ENCODE measurements at regions not wholly inside any gene's neighbourhood (a gene's known extent, or its start where the extent isn't known, plus 50 kb on each side); places are given as distances from the start of the nearest gene placed in this dataset.

DNA sequence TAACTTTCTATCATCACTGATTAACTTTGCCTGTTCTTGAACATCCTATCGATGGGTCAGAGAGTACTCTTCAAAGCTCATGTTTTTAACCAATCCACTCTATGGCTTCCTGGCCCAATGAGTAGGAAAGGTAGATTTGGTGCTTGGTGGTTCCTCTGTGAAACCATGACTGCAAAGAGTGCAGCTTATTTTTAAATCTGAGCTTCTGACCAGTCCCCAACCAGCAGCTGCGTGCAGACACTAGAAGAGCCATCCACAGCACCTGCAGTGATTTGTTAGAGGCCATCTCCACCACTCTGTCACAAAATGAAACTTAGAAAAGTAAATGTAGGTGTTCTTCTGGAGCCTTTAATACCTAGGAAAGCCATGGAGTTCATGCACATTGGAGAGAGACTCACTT is 107.3 kb upstream of the WWC1 start:
- Histone ChIP-seq H3K9me3 (ENCODE audit: control insufficient read depth in 5 of 5, low read length in 5 of 5) (no peaks in the 10 kb centered on the region), H3K27ac (ENCODE audit: low read depth, low read length) (no peak overlapping the region), H3K27me3 (ENCODE audit: control insufficient read depth in 5 of 5, insufficient read depth in 4 of 5, low read length in 5 of 5) (no peaks in the 10 kb centered on the region)

DNA sequence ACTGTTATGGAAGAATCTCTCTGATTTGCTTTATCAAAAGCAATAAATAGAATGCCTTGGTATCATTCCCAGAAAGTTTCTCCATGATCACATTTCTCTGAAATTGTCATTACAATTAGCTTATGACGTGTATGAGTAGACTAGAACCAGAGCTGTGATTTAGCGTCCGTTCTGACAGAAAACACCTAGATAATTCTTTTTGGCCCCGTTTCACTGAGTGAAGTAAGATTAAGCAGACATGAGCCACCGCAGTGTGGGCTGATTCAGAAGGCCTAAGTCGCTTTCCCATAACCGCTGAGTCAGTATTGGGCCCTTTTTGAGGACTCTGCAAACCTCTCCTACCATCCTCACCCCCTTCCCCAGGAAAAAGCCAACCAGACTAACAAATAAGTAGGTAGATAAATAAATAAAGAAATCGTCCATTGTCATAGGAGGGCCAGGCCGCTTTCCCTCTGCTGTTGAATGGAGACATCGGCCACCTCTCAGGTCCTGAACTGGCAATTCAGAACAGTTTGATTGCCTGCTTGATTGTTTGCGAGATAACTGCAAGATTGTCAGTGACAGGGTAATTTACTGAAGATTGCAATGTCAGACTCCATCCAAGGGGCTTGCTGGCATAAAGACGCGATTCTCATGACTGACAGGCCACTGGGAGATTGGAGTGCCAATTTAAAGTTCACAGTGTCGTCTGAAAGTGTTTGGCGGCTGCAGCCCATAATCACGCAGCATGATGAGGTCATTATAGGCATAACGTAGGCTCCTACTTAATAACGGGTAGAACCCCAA is 105.0 kb upstream of the WWC1 start:
- no peaks in the 10 kb centered on the region for H3K27me3 ChIP-seq (ENCODE audit: control insufficient read depth in 5 of 5, insufficient read depth in 4 of 5, low read length in 5 of 5)
- no peak overlapping the region for H3K27ac ChIP-seq (ENCODE audit: low read depth, low read length)
- no peak overlapping the region for H3K9ac ChIP-seq (ENCODE audit: low read length in 5 of 5)
- H3K36me3 ChIP-seq (ENCODE audit: control insufficient read depth in 5 of 5, insufficient read depth in 5 of 5, low read length in 5 of 5): no peaks in the 10 kb centered on the region
- no peaks in the 10 kb centered on the region for H3K9me3 ChIP-seq (ENCODE audit: control insufficient read depth in 5 of 5, low read length in 5 of 5)
- H3K4me3 ChIP-seq (ENCODE audit: low read depth in 1 of 5, low read length in 5 of 5): no peak overlapping the region
- H3K4me1 ChIP-seq (ENCODE audit: control insufficient read depth in 5 of 5, insufficient read depth in 5 of 5, low read length in 5 of 5): no peaks in the 10 kb centered on the region

More for the DNA sequence above, 107.3 kb upstream of the WWC1 start:
- H3K36me3 ChIP-seq (ENCODE audit: control insufficient read depth in 5 of 5, insufficient read depth in 5 of 5, low read length in 5 of 5): no peaks in the 10 kb centered on the region
- no peak overlapping the region for H3K9ac ChIP-seq (ENCODE audit: low read length in 5 of 5)
- no peak overlapping the region for H3K4me3 ChIP-seq (ENCODE audit: low read depth in 1 of 5, low read length in 5 of 5)
- no peaks in the 10 kb centered on the region for H3K4me1 ChIP-seq (ENCODE audit: control insufficient read depth in 5 of 5, insufficient read depth in 5 of 5, low read length in 5 of 5)

DNA sequence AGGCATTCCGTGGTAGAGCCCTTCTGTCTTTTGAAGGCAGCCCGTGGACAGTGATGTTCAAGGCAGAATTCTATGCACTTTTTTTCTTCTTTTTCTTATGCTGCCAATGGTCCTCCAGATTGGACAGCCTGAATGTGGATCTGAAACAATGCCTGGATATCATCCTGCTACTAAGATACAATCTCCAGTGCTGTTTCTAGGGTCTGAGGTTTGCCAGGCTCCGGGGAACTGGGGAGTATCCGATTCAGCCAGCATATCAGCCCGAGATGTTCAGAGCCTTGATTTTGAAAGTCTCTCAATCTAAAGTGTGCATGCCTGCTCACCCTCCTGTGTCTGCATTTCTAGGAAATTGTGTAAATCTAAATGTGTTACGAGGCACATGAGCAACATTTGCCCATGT is 103.8 kb upstream of the WWC1 start:
- H3K4me1 ChIP-seq (ENCODE audit: control insufficient read depth in 5 of 5, insufficient read depth in 5 of 5, low read length in 5 of 5): no peaks in the 10 kb centered on the region
- H3K27me3 ChIP-seq (ENCODE audit: control insufficient read depth in 5 of 5, insufficient read depth in 4 of 5, low read length in 5 of 5): no peaks in the 10 kb centered on the region
- no peak overlapping the region for H3K9ac ChIP-seq (ENCODE audit: low read length in 5 of 5)
- H3K36me3 ChIP-seq (ENCODE audit: control insufficient read depth in 5 of 5, insufficient read depth in 5 of 5, low read length in 5 of 5): no peaks in the 10 kb centered on the region
- no peaks in the 10 kb centered on the region for H3K9me3 ChIP-seq (ENCODE audit: control insufficient read depth in 5 of 5, low read length in 5 of 5)
- H3K27ac ChIP-seq (ENCODE audit: low read depth, low read length): no peak overlapping the region
- H3K4me3 ChIP-seq (ENCODE audit: low read depth in 1 of 5, low read length in 5 of 5): no peak overlapping the region

DNA sequence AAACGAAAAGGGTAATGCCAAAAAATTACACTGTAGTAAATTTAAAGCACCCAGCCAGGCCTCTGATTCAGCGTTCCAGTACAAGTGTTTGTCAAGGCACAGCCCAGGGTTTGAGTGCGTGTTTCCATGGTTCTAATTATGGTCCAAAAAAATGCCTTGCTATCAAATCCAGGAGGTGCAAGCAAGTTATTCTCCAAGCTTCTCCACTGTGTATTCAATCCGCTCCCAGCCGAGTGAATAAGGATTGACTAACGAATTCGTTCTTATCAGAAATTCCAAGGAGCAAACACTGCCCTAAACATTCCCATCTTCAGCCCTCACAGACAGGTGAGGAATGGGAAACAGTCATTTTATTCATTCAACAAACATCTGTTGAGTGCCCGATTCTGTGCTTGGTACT is 103.3 kb upstream of the WWC1 start:
- Histone ChIP-seq H3K27me3 (ENCODE audit: control insufficient read depth in 5 of 5, insufficient read depth in 4 of 5, low read length in 5 of 5) (no peaks in the 10 kb centered on the region), H3K27ac (ENCODE audit: low read depth, low read length) (no peak overlapping the region)

DNA sequence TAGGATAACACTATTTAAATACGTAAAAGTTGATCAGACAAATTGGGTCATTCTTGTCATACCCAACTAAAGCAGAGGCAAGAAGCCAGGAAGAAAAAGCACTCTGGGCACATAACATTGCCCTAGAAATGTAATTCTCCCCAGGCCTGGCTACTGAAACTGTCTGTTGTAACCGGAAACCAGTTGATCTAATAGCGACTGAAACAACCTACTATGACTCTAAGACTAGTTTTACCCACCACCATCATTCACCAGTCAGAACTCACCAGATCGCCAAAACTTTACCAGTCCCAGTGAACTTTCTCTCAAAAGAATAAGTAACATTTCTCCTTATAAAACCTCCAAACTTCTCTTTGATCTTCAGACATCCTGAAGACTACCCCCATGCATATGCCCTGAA is 99.3 kb upstream of the WWC1 start:
- peaks cover 0 to 4% (median 3%) of the 10 kb centered on the region in 5 donors for H3K27me3 ChIP-seq (ENCODE audit: control insufficient read depth in 5 of 5, insufficient read depth in 4 of 5, low read length in 5 of 5)
- no peak overlapping the region for H3K4me3 ChIP-seq (ENCODE audit: low read depth in 1 of 5, low read length in 5 of 5)
- no peaks in the 10 kb centered on the region for H3K9me3 ChIP-seq (ENCODE audit: control insufficient read depth in 5 of 5, low read length in 5 of 5)
- no peak overlapping the region for H3K9ac ChIP-seq (ENCODE audit: low read length in 5 of 5)
- no peak overlapping the region for H3K27ac ChIP-seq (ENCODE audit: low read depth, low read length)
- no peaks in the 10 kb centered on the region for H3K36me3 ChIP-seq (ENCODE audit: control insufficient read depth in 5 of 5, insufficient read depth in 5 of 5, low read length in 5 of 5)
- no peaks in the 10 kb centered on the region for H3K4me1 ChIP-seq (ENCODE audit: control insufficient read depth in 5 of 5, insufficient read depth in 5 of 5, low read length in 5 of 5)

More for the DNA sequence above, 103.3 kb upstream of the WWC1 start:
- Histone ChIP-seq H3K9me3 (ENCODE audit: control insufficient read depth in 5 of 5, low read length in 5 of 5) (no peaks in the 10 kb centered on the region), H3K9ac (ENCODE audit: low read length in 5 of 5) (no peak overlapping the region), H3K36me3 (ENCODE audit: control insufficient read depth in 5 of 5, insufficient read depth in 5 of 5, low read length in 5 of 5) (no peaks in the 10 kb centered on the region), H3K4me1 (ENCODE audit: control insufficient read depth in 5 of 5, insufficient read depth in 5 of 5, low read length in 5 of 5) (no peaks in the 10 kb centered on the region), H3K4me3 (ENCODE audit: low read depth in 1 of 5, low read length in 5 of 5) (no peak overlapping the region)

DNA sequence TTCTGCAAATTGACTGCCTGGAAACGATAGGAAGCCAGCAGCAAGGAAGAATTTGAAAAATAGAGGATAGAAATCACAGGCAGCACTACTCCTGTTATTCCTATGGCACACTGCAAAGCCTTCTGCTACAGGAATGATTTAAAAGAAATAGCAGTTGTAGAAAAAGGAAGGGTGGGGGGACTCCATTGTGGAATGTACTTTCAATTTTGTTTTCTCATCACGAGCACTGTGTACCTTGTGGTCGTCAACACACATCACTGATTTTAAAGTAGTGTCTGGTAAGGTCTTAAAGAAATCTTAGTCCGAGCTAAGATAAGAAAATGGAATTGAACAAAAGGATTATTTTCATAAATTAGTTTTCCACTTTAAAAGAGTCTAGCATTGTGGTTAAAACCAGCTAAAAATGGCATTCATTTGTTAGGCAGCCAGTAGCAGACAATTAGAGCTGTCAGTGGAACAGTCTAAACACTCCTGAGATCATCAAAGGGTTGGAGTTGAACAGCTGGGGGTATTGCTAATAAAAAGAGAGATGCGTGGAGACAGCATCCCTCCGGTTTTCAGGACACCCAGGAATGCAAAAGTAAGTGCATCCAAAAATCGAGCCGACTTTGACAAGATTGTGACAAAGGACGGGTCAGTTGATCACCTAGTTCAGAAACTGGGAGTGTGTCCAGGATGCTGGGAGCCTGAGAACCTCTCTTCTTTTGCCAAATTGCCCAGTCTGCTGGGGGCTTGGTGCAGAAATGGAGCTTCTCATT is 97.8 kb upstream of the WWC1 start:
- Histone ChIP-seq H3K27ac (ENCODE audit: low read depth, low read length) (no peak overlapping the region), H3K4me1 (ENCODE audit: control insufficient read depth in 5 of 5, insufficient read depth in 5 of 5, low read length in 5 of 5) (no peaks in the 10 kb centered on the region), H3K36me3 (ENCODE audit: control insufficient read depth in 5 of 5, insufficient read depth in 5 of 5, low read length in 5 of 5) (no peaks in the 10 kb centered on the region), H3K9me3 (ENCODE audit: control insufficient read depth in 5 of 5, low read length in 5 of 5) (no peaks in the 10 kb centered on the region), H3K27me3 (ENCODE audit: control insufficient read depth in 5 of 5, insufficient read depth in 4 of 5, low read length in 5 of 5) (peaks cover 0 to 4% (median 3%) of the 10 kb centered on the region in 5 donors), H3K9ac (ENCODE audit: low read length in 5 of 5) (no peak overlapping the region), H3K4me3 (ENCODE audit: low read depth in 1 of 5, low read length in 5 of 5) (no peak overlapping the region)

DNA sequence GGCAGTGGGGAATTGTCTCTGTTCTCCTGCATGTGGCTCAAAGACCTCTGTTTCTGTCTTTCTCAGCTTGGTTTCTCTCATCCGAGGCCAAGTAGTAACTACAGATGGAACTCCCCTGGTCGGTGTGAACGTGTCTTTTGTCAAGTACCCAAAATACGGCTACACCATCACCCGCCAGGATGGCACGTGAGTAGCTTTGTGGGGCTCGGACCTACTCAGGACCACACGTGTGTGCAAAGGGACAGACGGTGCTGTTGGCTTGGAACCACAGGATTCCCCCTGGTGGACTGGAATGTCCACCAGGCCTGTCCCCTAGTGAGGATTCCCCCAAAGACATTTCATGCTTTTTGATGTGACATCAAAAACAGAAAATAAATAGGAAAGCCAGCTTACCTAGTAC is 96.3 kb upstream of the WWC1 start:
- Histone ChIP-seq H3K4me3 (ENCODE audit: low read depth in 1 of 5, low read length in 5 of 5) (no peak overlapping the region), H3K27ac (ENCODE audit: low read depth, low read length) (no peak overlapping the region), H3K4me1 (ENCODE audit: control insufficient read depth in 5 of 5, insufficient read depth in 5 of 5, low read length in 5 of 5) (no peaks in the 10 kb centered on the region), H3K27me3 (ENCODE audit: control insufficient read depth in 5 of 5, insufficient read depth in 4 of 5, low read length in 5 of 5) (peaks cover 0 to 4% (median 3%) of the 10 kb centered on the region in 5 donors), H3K36me3 (ENCODE audit: control insufficient read depth in 5 of 5, insufficient read depth in 5 of 5, low read length in 5 of 5) (no peaks in the 10 kb centered on the region), H3K9me3 (ENCODE audit: control insufficient read depth in 5 of 5, low read length in 5 of 5) (no peaks in the 10 kb centered on the region), H3K9ac (ENCODE audit: low read length in 5 of 5) (no peak overlapping the region)

DNA sequence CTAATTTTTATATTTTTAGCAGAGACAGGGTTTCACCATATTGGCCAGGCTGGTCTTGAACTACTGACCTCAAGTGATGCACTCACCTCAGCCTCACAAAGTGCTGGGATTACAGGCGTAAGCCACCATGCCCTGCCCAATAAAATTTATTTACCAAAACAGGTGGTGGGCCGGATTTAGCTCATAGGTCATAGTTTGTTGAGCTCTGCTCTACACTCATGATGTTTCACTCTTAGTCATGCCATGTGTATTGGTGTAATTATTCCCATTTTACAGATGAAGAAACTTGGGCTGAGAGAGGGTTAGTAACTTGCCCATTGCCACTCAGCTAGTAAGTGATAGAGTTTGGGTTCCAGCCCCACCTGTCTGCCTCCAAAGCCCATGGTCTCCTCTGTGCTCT is 93.1 kb upstream of the WWC1 start:
- Histone ChIP-seq H3K36me3 (ENCODE audit: control insufficient read depth in 5 of 5, insufficient read depth in 5 of 5, low read length in 5 of 5) (no peaks in the 10 kb centered on the region), H3K9ac (ENCODE audit: low read length in 5 of 5) (no peak overlapping the region), H3K27me3 (ENCODE audit: control insufficient read depth in 5 of 5, insufficient read depth in 4 of 5, low read length in 5 of 5) (peaks cover 0 to 4% (median 3%) of the 10 kb centered on the region in 5 donors), H3K9me3 (ENCODE audit: control insufficient read depth in 5 of 5, low read length in 5 of 5) (no peaks in the 10 kb centered on the region), H3K4me3 (ENCODE audit: low read depth in 1 of 5, low read length in 5 of 5) (no peak overlapping the region), H3K27ac (ENCODE audit: low read depth, low read length) (no peak overlapping the region), H3K4me1 (ENCODE audit: control insufficient read depth in 5 of 5, insufficient read depth in 5 of 5, low read length in 5 of 5) (peaks cover 0 to 6% (median 0%) of the 10 kb centered on the region in 5 donors)

DNA sequence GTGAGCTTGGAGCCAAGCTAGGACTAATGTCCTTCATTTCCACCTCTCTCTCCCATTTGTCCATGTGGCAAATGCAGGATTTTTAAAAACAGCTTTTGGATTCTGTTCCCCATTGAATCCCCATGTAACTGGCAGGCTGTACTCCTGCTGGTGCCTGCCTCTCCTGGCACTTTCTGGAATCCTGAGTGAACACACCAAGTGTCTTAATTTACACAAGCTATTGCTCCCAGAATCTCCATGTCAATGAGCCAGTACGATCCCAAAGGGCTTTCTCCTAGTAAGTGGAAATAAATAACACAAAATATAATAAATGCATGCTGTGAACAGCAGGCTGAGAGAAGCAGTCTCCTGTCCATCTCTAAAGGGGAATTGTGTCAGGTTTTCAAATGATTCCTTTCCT is 88.4 kb upstream of the WWC1 start:
- H3K36me3 ChIP-seq (ENCODE audit: control insufficient read depth in 5 of 5, insufficient read depth in 5 of 5, low read length in 5 of 5): no peaks in the 10 kb centered on the region
- no peak overlapping the region for H3K9ac ChIP-seq (ENCODE audit: low read length in 5 of 5)
- no peak overlapping the region for H3K4me3 ChIP-seq (ENCODE audit: low read depth in 1 of 5, low read length in 5 of 5)
- H3K27ac ChIP-seq (ENCODE audit: low read depth, low read length): no peak overlapping the region
- H3K4me1 ChIP-seq (ENCODE audit: control insufficient read depth in 5 of 5, insufficient read depth in 5 of 5, low read length in 5 of 5): peaks cover 0 to 8% (median 0%) of the 10 kb centered on the region in 5 donors
- no peaks in the 10 kb centered on the region for H3K27me3 ChIP-seq (ENCODE audit: control insufficient read depth in 5 of 5, insufficient read depth in 4 of 5, low read length in 5 of 5)
- no peaks in the 10 kb centered on the region for H3K9me3 ChIP-seq (ENCODE audit: control insufficient read depth in 5 of 5, low read length in 5 of 5)

DNA sequence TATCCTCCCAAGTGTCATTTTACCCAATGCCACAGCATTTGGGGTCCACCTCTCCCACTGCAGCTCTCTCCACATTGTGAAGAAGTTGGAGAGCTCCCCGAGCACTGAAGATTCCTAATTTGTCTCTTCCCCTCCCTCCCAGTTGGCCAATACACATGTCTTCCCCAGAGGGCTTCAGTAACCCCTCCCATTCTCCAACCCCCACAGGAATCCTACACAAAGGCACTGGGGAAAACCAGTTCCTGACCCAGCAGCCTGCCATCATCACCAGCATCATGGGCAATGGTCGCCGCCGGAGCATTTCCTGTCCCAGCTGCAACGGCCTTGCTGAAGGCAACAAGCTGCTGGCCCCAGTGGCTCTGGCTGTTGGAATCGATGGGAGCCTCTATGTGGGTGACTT is 87.3 kb upstream of the WWC1 start:
- H3K36me3 ChIP-seq (ENCODE audit: control insufficient read depth in 5 of 5, insufficient read depth in 5 of 5, low read length in 5 of 5): no peaks in the 10 kb centered on the region
- no peaks in the 10 kb centered on the region for H3K9me3 ChIP-seq (ENCODE audit: control insufficient read depth in 5 of 5, low read length in 5 of 5)
- peaks cover 0 to 8% (median 0%) of the 10 kb centered on the region in 5 donors for H3K4me1 ChIP-seq (ENCODE audit: control insufficient read depth in 5 of 5, insufficient read depth in 5 of 5, low read length in 5 of 5)
- H3K4me3 ChIP-seq (ENCODE audit: low read depth in 1 of 5, low read length in 5 of 5): no peak overlapping the region
- no peaks in the 10 kb centered on the region for H3K27me3 ChIP-seq (ENCODE audit: control insufficient read depth in 5 of 5, insufficient read depth in 4 of 5, low read length in 5 of 5)
- no peak overlapping the region for H3K27ac ChIP-seq (ENCODE audit: low read depth, low read length)
- H3K9ac ChIP-seq (ENCODE audit: low read length in 5 of 5): no peak overlapping the region

Measured in subcutaneous abdominal adipose tissue (tissue), 5 donors.